Lower lobe of right lung (tissue), 2 donors: ENCODE measurements at regions not wholly inside any gene's neighbourhood (a gene's known extent, or its start where the extent isn't known, plus 50 kb on each side); places are given as distances from the start of the nearest gene placed in this dataset.

ENCODE experiments used
- ATAC-seq, 2 donors: fragments of 200-7000 bp; cut with Tn5 transposase; one replicate each; pipeline ENCODE4 v1.9.1; 2020 to 2022; ENCODE audit warnings: mild to moderate bottlenecking in 2 of 2, moderate library complexity in 2 of 2
- DNase-seq: peaks from one replicate; pipeline ENCODE4 v3.0.0-alpha.2; 2020
- H3K27ac ChIP-seq: fragments of 200-600 bp; one replicate; pipeline ENCODE4 v1.8.0; 2022
- H3K27me3 ChIP-seq: fragments of 200-600 bp; one replicate; pipeline ENCODE4 v1.8.0; 2022; ENCODE audit warnings: low read depth
- H3K36me3 ChIP-seq: fragments of 200-600 bp; one replicate; pipeline ENCODE4 v1.8.0; 2022; ENCODE audit warnings: mild to moderate bottlenecking
- H3K4me1 ChIP-seq: fragments of 200-600 bp; one replicate; pipeline ENCODE4 v1.8.0; 2022
- H3K4me3 ChIP-seq: fragments of 200-600 bp; one replicate; pipeline ENCODE4 v1.8.0; 2022; ENCODE audit warnings: mild to moderate bottlenecking
- H3K9me3 ChIP-seq: fragments of 200-600 bp; one replicate; pipeline ENCODE4 v1.8.0; 2022
- CTCF ChIP-seq: fragments of 200-600 bp; IDR thresholded peaks from one replicate; pipeline ENCODE4 v1.8.0; 2022; ENCODE audit warnings: antibody characterized with exemption, mild to moderate bottlenecking
- intact Hi-C: fragments of 100-400 bp; cut with DNase I; formaldehyde crosslinking; loops from one replicate; pipeline ENCODE4 v1.11.0; 2022
- donor health status: DM: no; HTN: yes; CAD: no; lungs with severe emphysema.

GRCh38 chr6:26184367-26184891 lies 97.2 kb downstream of the HFE start:
- intact Hi-C loops = no loop called here
- DNase-seq (no peak), ATAC-seq (no peak)
- peaks cover 13% of the 10 kb centered on the region for H3K27me3 ChIP-seq
- no peaks in the 10 kb centered on the region for H3K9me3 ChIP-seq
- no peak for TF ChIP-seq CTCF
- H3K27ac ChIP-seq = peak overlapping the region; percentile 77
- H3K4me3 ChIP-seq = peak overlapping the region; percentile 54
- peaks cover 6% of the 10 kb centered on the region for H3K4me1 ChIP-seq
- H3K36me3 ChIP-seq = no peaks in the 10 kb centered on the region

GRCh38 chr6:26185004-26185403 lies 97.8 kb downstream of the HFE start:
- TF ChIP-seq CTCF = no peak
- DNase-seq (no peak), ATAC-seq (no peak)
- intact Hi-C loops = no loop called here
- no peak overlapping the region for H3K27ac ChIP-seq
- no peaks in the 10 kb centered on the region for H3K36me3 ChIP-seq
- H3K9me3 ChIP-seq = no peaks in the 10 kb centered on the region
- H3K4me1 ChIP-seq = peaks cover 6% of the 10 kb centered on the region
- no peak overlapping the region for H3K4me3 ChIP-seq
- peaks cover 19% of the 10 kb centered on the region for H3K27me3 ChIP-seq

GRCh38 chr6:26185802-26186201 lies 98.6 kb downstream of the HFE start:
- intact Hi-C loops = no loop called here
- TF ChIP-seq CTCF = no peak
- no peak overlapping the region for H3K4me3 ChIP-seq
- H3K27me3 ChIP-seq = peaks cover 26% of the 10 kb centered on the region
- H3K27ac ChIP-seq = no peak overlapping the region
- DNase-seq (no peak), ATAC-seq (no peak)
- no peaks in the 10 kb centered on the region for H3K36me3 ChIP-seq
- peaks cover 6% of the 10 kb centered on the region for H3K4me1 ChIP-seq
- H3K9me3 ChIP-seq = no peaks in the 10 kb centered on the region

GRCh38 chr6:26186652-26187051 lies 99.4 kb downstream of the HFE start:
- ATAC-seq (no peak), DNase-seq (no peak)
- TF ChIP-seq CTCF = no peak
- Histone ChIP-seq H3K27ac (no peak overlapping the region), H3K36me3 (no peaks in the 10 kb centered on the region), H3K9me3 (no peaks in the 10 kb centered on the region), H3K4me3 (no peak overlapping the region), H3K4me1 (peaks cover 6% of the 10 kb centered on the region), H3K27me3 (peaks cover 26% of the 10 kb centered on the region)
- intact Hi-C loops = no loop called here

GRCh38 chr6:26187292-26187691 lies 100.1 kb downstream of the HFE start:
- DNase-seq = no peak
- intact Hi-C loops = no loop called here
- no peak for TF ChIP-seq CTCF
- no peaks in the 10 kb centered on the region for H3K36me3 ChIP-seq
- no peak overlapping the region for H3K4me3 ChIP-seq
- H3K27me3 ChIP-seq = peaks cover 26% of the 10 kb centered on the region
- no peak for ATAC-seq
- peaks cover 6% of the 10 kb centered on the region for H3K4me1 ChIP-seq
- no peak overlapping the region for H3K27ac ChIP-seq
- no peaks in the 10 kb centered on the region for H3K9me3 ChIP-seq
